ENCODE measurements at regions not wholly inside any gene's neighbourhood (a gene's known extent, or its start where the extent isn't known, plus 50 kb on each side); places are given as distances from the start of the nearest gene placed in this dataset.

DNA sequence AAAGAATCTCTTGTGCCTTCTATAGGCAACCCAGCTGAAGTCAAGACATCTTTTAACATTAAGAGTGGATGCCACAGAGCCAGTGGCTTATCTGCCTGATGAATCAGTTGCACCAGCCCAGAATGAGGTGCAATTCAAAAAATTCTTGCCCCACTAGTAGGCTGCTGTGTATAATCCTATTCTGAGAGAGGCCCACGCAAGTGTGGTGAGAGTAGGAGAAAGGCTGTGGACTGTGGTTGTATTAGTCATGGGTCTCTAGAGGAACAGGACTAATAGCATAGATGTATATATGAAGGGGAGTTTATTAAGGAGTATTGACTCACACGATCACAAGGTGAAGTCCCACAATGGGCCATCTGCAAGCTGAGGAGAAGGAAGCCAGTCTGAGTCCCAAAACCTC lies 216.4 kb downstream of the LTN1 start:
- DNase-seq (ENCODE audit: low read depth in 1 of 2, low spot score in 1 of 2): peak in 1 of 2 donors; percentile 68
- Histone ChIP-seq H3K36me3 (no peaks in the 10 kb centered on the region), H3K4me1 (ENCODE audit: low read depth) (peaks cover 33% of the 10 kb centered on the region), H3K9me3 (ENCODE audit: low read depth) (no peaks in the 10 kb centered on the region), H3K4me3 (no peak overlapping the region), H3K27me3 (no peaks in the 10 kb centered on the region), H3K27ac (no peak overlapping the region)
- TF ChIP-seq, protein P1, sequence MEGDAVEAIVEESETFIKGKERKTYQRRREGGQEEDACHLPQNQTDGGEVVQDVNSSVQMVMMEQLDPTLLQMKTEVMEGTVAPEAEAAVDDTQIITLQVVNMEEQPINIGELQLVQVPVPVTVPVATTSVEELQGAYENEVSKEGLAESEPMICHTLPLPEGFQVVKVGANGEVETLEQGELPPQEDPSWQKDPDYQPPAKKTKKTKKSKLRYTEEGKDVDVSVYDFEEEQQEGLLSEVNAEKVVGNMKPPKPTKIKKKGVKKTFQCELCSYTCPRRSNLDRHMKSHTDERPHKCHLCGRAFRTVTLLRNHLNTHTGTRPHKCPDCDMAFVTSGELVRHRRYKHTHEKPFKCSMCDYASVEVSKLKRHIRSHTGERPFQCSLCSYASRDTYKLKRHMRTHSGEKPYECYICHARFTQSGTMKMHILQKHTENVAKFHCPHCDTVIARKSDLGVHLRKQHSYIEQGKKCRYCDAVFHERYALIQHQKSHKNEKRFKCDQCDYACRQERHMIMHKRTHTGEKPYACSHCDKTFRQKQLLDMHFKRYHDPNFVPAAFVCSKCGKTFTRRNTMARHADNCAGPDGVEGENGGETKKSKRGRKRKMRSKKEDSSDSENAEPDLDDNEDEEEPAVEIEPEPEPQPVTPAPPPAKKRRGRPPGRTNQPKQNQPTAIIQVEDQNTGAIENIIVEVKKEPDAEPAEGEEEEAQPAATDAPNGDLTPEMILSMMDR (IDR thresholded peaks at IDR 0.05; ENCODE audit: low read depth, low read length): no peak

- Histone ChIP-seq H3K4me3 (no peak overlapping the region), H3K27me3 (no peaks in the 10 kb centered on the region), H3K36me3 (no peaks in the 10 kb centered on the region), H3K4me1 (ENCODE audit: low read depth) (peaks cover 33% of the 10 kb centered on the region), H3K9me3 (ENCODE audit: low read depth) (no peaks in the 10 kb centered on the region), H3K27ac (peak overlapping the region; percentile 87)
- TF ChIP-seq, protein P1 (IDR thresholded peaks at IDR 0.05; ENCODE audit: low read depth, low read length): no peak
- no peak for DNase-seq (ENCODE audit: low read depth in 1 of 2, low spot score in 1 of 2)
These were observed 217.6 kb downstream of the LTN1 start for GRCh38 chr21:28775071-28775470.

GRCh38 chr21:28773036-28773435 lies 219.6 kb downstream of the LTN1 start:
- Histone ChIP-seq H3K4me3 (no peak overlapping the region), H3K27me3 (no peaks in the 10 kb centered on the region), H3K9me3 (ENCODE audit: low read depth) (no peaks in the 10 kb centered on the region), H3K27ac (peak overlapping the region; percentile 87), H3K4me1 (ENCODE audit: low read depth) (peaks cover 33% of the 10 kb centered on the region), H3K36me3 (no peaks in the 10 kb centered on the region)
- DNase-seq (ENCODE audit: low read depth in 1 of 2, low spot score in 1 of 2): no peak
- TF ChIP-seq, protein P1 (IDR thresholded peaks at IDR 0.05; ENCODE audit: low read depth, low read length): no peak

DNA sequence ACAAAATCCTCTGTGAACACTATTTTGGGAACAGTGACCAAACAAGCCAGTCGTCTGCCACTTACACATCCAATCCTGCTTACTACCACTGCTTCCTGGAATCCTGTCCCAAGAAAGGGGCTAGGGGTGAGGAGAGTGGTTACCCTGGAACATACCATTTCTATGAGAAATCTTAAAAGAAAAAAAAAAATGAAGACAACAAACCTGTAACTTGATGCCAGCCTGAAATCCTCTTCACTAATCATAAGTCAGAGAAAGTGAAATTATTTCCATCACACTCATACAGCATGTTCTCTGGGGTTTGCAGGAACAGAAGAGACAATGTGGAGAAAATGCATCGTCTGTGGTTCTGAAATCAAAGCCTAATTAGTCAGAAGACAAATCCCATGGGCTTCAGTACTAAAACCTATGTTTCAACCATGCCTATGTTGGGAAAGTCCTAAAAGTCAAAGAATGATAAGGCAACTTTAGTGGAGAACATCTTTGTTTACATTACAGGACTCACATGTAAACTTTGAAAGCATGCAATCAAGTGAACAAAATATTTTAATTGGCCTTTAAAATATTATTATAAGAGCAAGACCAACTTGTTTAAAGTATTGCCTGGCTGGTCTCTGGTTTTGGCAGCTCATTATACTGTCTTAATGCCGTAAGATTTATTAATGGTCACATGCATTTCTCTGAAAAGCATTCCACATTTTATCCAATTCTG lies 220.7 kb downstream of the LTN1 start:
- peaks cover 33% of the 10 kb centered on the region for H3K4me1 ChIP-seq (ENCODE audit: low read depth)
- H3K4me3 ChIP-seq: no peak overlapping the region
- peak overlapping the region; percentile 87 for H3K27ac ChIP-seq
- peak in 1 of 2 donors; percentile 64 for DNase-seq (ENCODE audit: low read depth in 1 of 2, low spot score in 1 of 2)
- H3K36me3 ChIP-seq: no peaks in the 10 kb centered on the region
- no peaks in the 10 kb centered on the region for H3K9me3 ChIP-seq (ENCODE audit: low read depth)
- H3K27me3 ChIP-seq: no peaks in the 10 kb centered on the region
- TF ChIP-seq, protein P1 (IDR thresholded peaks at IDR 0.05; ENCODE audit: low read depth, low read length): no peak

DNA sequence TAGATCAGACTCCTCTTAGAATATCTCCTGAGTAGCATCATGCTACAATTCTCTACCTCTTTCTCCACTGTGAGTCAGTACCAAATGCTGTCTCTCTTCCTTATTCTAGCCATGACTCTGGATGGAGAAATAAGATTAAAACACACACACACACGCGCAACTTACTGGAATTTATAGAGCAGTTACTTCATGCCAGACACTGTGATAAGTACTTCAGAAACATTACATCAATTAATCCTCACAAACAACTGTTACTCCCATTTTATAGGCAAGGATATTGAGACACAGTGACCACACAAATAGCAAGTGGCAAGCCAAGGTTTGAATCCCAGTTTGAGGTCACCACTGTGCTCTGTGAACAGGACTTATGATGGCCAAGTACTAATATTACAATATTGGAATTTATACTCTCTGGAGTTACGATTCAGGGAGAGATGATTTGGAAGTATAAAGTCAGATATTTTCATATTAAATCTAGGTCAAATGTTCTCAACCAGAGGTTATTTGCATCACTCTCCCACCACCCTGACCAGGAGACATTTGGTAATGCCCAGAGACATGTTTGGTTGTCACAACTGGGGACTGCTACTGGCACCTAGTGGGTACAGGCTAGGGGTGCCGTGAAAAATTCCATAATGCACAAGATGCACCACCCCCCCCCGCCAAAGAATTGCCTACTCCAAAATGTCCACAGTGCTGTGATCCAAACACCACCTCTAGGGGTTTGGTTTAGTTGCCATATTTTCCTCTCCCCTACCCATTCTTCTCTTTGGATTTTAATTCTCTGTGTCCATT lies 221.6 kb downstream of the LTN1 start:
- Histone ChIP-seq H3K27me3 (no peaks in the 10 kb centered on the region), H3K9me3 (ENCODE audit: low read depth) (no peaks in the 10 kb centered on the region), H3K4me3 (no peak overlapping the region), H3K36me3 (no peaks in the 10 kb centered on the region), H3K27ac (peak overlapping the region; percentile 87), H3K4me1 (ENCODE audit: low read depth) (peaks cover 33% of the 10 kb centered on the region)
- peak in 1 of 2 donors; percentile 49 for DNase-seq (ENCODE audit: low read depth in 1 of 2, low spot score in 1 of 2)
- TF ChIP-seq, protein P1 (IDR thresholded peaks at IDR 0.05; ENCODE audit: low read depth, low read length): no peak
